T47D (cell line): ENCODE measurements at regions not wholly inside any gene's neighbourhood (a gene's known extent, or its start where the extent isn't known, plus 50 kb on each side); places are given as distances from the start of the nearest gene placed in this dataset.

Experiments used
- DNase-seq, 2 experiments: peaks; one replicate each; pipeline versions ENCODE4 v3.0.0 to v3.0.0-alpha.2; 2011 to 2012; ENCODE audit warnings: low read depth in 1 of 2, low spot score in 1 of 2
- JUND ChIP-seq: IDR thresholded peaks from 2 replicates; pipeline ENCODE4 v1.6.1; 2012; ENCODE audit warnings: low read depth
- in situ Hi-C: cut with HindIII; loops from 2 replicates; pipeline ENCODE4 v1.10.0; 2016; ENCODE audit warnings: low sequenced_read_pairs, low pct_unique_long_range_greater_than_20kb

DNA sequence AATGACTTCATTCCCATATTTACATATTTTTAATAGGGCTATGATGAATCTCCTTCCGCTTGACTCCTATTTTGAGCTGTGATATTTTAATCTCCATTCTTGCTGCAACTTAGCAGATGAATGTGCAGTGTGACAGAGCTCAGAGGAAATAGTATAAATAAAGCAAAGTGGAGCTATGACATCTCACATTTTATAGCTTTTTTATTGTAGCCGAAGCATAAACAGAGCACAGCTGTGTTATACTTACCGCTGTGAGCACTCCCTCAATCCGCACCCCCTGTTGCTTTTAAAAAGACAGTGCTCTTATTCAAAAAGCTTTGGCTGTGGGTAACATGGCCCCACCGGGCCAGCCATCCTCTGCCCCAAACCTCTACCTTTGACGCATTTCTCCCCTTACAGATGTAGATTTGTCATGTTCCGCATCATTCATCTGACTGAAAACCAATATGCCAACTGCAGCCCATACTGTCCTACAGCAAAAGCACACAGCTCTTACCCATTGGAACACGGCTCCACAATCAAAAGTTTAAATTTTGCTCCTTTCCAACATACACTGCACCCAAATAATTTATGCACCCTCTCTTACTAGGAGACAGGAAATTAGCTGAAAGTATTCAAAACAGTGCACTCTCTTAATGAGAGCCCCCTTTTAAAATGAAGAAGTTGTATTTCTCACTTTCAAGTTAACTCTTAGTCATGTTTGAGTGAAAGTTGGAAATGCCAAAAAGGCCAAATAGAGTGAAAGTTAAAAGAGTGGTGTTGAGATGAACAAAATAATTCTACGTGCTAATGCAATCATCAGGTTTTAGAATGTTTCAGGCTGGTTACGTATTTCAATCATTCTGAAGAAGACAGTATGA, 429.3 kb upstream of the SOX5 start:
- TF ChIP-seq JUND, result no peak
- in situ Hi-C loops, result no loop called here
- DNase-seq, result no peak

- TF ChIP-seq JUND, result no peak
- in situ Hi-C loops, result no loop called here
- no peak for DNase-seq
Measured at GRCh38 chr12:24374452-24374851, 425.0 kb upstream of the SOX5 start.

DNA sequence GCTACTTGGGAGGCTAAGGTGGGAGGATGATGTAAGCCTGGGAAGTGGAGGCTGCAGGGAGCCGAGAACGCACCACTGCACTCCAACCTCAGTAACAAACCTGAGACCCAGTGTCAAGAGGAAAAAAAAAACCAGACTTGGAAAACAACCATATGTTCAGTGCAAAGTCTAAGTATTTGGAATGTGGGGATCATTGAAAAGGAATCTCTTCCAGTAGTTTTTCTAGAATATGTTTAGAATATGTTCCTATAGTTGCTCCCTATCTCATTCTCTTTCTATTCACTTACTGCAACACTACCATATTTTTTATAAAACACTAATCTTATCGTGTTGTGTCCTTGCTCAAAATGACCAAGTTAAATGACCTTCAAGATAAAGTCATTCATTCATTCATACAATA, 423.5 kb upstream of the SOX5 start:
- in situ Hi-C loops, result no loop called here
- TF ChIP-seq JUND, result no peak
- DNase-seq, result no peak

- no peak for TF ChIP-seq JUND
Measured at GRCh38 chr12:24366514-24366913, 417.0 kb upstream of the SOX5 start.

DNA sequence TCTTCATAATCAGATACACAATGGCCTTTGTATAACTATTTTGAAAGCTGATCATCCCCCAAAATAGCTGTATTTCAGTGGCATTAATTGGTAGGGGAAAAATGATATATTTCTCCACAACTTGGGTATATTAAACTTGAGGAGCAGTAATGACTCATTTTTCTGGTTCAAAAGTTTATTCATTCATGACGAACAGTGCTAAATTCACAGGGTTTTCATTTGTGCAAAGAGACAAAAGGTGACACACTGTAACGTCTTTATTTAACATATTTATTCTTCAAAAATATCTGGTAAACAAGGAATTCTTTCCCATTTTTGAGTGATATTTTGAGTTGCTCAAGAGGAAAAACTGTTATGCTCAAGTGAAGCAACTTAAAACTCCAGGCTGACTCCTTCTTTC, 415.5 kb upstream of the SOX5 start:
- no peak for TF ChIP-seq JUND
- DNase-seq, result no peak

More at GRCh38 chr12:24366514-24366913, 417.0 kb upstream of the SOX5 start:
- in situ Hi-C loops, result no loop called here
- DNase-seq, result no peak

DNA sequence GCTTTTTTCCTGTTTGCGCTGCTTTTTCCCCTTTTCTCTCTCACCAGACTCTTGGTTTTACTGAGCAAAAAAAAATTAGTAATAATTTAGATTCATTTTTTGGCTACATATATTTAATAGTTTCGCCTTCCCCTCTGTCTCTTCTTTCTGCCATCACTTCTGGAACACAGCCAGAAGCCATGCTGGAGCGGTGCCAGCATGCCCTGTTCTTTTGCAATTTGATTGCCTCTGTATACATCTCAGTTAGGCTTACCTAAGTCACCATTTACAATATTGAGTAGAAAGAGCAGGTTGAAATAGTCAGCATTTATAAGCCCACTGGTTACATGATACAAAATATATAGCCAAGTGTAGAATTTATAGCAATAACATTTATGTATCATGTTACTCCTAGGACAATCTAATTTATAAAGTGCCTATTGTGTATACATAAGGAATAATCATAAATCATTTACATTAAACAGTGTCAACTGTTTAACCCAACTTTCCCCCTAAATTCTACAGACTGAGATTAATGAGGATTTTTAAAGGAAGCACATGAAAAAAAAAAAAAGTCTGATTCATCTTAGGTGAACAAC, 413.8 kb upstream of the SOX5 start:
- DNase-seq, result no peak
- in situ Hi-C loops, result no loop called here
- no peak for TF ChIP-seq JUND

More for the DNA sequence above, 415.5 kb upstream of the SOX5 start:
- in situ Hi-C loops, result no loop called here

DNA sequence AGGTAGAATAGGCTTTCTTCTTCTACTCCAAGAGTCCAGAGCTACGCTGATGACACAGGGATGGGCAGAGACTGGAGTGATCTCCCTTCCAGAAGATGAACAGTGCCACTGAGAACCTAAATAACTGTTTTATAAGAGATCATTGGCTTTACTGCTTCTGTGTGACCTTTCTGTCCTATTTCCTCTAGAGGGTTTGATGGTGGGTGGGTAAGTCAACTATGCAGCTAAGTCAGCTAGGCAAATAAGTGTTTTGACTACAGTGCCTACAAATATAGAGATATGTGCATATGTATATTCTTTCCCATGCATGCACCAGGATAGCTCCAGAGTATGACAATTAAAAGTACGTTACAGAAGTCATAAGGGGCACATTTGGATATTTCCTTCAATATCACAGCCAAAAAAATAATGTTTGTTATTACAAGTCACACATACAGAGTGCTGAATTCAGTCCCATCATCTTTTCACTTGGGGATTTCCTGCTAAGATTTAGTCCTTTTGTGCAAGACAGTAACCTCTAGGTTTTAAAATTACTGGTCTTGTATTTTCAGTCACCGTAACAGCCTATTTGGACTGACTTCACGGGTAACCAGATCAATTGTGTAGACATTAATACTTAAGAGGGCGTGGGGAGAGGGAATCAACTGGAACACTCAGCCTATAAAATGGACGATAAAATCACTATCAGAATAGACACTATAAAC, 412.6 kb upstream of the SOX5 start:
- DNase-seq, result no peak
- in situ Hi-C loops, result no loop called here
- no peak for TF ChIP-seq JUND

DNA sequence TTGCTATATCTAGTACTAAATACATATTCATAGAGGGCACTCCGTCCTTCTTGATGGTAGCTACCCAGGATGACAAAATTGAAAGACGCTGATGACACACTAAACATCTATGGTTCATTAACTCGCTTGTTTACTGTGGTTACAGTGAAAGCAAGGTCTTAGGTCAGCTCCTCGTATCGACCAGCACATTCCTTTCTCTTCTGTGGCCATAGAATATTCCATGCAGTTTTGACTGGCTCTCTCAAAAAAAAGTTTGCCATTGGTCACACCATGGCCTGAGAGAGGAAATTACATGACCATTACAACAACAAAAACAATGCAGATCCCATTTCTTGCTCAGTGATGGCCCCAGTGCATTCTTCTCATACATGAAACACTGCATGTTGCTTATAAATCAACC, 411.4 kb upstream of the SOX5 start:
- no peak for DNase-seq
- in situ Hi-C loops, result no loop called here
- TF ChIP-seq JUND, result no peak

DNA sequence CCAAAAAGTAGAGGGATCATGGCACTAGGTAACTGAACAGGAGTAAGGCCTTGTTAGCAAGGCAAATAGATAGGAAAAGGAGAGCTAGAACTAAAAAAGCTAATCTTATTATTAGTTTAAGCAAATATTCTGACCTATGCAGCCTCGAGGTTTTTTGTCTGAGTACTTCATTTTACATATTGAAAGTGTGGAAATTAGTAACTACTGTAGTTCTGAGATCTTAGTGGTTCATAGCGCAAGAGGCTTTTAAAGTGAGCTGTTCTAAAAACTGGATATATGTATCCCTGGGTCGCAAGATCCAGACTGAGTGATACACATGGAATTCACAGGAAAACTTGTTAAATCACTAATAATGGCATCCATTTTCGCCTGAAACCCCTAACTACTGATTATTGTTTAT, 411.0 kb upstream of the SOX5 start:
- no peak for TF ChIP-seq JUND
- in situ Hi-C loops, result no loop called here
- DNase-seq, result no peak

DNA sequence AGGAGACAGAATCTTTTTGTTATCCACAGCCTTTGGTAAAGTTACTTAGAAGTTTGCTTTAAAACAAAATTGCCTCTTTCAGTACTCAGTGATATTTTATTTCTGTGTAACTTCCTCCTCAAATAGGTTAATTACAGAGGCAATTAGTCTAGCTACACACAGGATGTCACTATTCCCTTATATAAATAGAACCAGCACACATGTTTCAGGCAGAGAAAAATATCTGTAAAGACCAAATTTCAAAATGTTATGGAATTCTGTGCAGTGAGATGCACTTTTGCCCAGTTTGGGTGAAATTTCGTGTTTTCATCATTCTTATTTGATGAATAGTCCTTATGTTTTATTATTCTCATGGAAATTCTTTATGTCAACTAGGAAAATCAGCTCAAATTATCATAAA, 410.6 kb upstream of the SOX5 start:
- DNase-seq, result no peak
- in situ Hi-C loops, result no loop called here
- TF ChIP-seq JUND, result no peak

GRCh38 chr12:24359418-24359817, 409.9 kb upstream of the SOX5 start:
- DNase-seq, result no peak
- in situ Hi-C loops, result no loop called here
- TF ChIP-seq JUND, result no peak

GRCh38 chr12:24356240-24356804, 406.9 kb upstream of the SOX5 start:
- no peak for TF ChIP-seq JUND
- DNase-seq, result no peak
- in situ Hi-C loops, result no loop called here

DNA sequence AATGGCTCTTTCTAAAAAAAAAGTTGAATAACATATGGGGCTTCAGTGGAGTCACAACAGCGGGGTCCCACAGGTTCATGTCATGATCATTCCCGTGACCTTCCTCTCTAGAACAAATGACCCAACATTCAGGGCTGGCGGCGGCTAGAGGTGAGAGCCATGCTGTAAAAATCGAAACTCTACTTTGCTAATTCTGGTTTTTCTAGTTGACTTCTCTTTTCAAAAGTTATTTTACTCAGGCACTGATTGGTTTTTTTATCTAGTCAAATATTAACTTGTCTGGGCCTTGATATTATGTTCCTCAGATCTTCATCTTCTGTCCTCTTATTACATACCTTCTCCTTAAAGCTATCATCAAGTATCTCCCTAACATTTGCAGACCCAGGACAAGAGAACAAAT, 402.9 kb upstream of the SOX5 start:
- in situ Hi-C loops, result no loop called here
- TF ChIP-seq JUND, result no peak
- no peak for DNase-seq
